Esophagus (tissue), 2 donors: ENCODE measurements at regions not wholly inside any gene's neighbourhood (a gene's known extent, or its start where the extent isn't known, plus 50 kb on each side); places are given as distances from the start of the nearest gene placed in this dataset.
"Not testable (repeated sequence)": the region's sequence is repeated elsewhere in the genome, so short reads cannot be mapped to it uniquely, and the experiment has no call there.

Experiments used
- H3K27ac ChIP-seq, 2 donors: one replicate each; pipeline ENCODE4 v1.5.1; 2013; ENCODE audit warnings: low read depth in 2 of 2, mild to moderate bottlenecking in 2 of 2, inconsistent platforms in 1 of 2, low read length in 1 of 2, moderate library complexity in 1 of 2
- H3K27me3 ChIP-seq, 2 donors: one replicate each; pipeline ENCODE4 v1.6.1; 2013; ENCODE audit warnings: low read length in 2 of 2, control low read depth in 1 of 2, mild to moderate bottlenecking in 1 of 2; ENCODE audit not compliant: insufficient read depth in 2 of 2, control insufficient read depth in 1 of 2
- H3K36me3 ChIP-seq, 2 donors: one replicate each; pipeline ENCODE4 v1.6.1; 2013; ENCODE audit warnings: low read length in 1 of 2; ENCODE audit not compliant: control insufficient read depth in 2 of 2, insufficient read depth in 2 of 2
- H3K4me1 ChIP-seq, 2 donors: one replicate each; pipeline ENCODE4 v1.6.1; 2013; ENCODE audit warnings: low read length in 1 of 2; ENCODE audit not compliant: control insufficient read depth in 2 of 2, insufficient read depth in 2 of 2
- H3K4me3 ChIP-seq, 2 donors: one replicate each; pipeline ENCODE4 v1.5.1; 2013; ENCODE audit warnings: low read length in 2 of 2, mild to moderate bottlenecking in 2 of 2, low read depth in 1 of 2, moderate library complexity in 1 of 2
- H3K9me3 ChIP-seq, 2 donors: one replicate each; pipeline ENCODE4 v1.6.1; 2013; ENCODE audit warnings: mild to moderate bottlenecking in 2 of 2, low read depth in 1 of 2, low read length in 1 of 2, moderate library complexity in 1 of 2; ENCODE audit not compliant: control insufficient read depth in 2 of 2, insufficient read depth in 1 of 2
- WGBS, 2 donors: extraction: QIAGEN DNeasy Blood & Tissue Kit; methylation state at CpG; one replicate each; pipeline ENCODE4 v1.1.7; 2013; 5-methylcytosine and 5-hydroxymethylcytosine counted together
- donor health status: healthy with polysubstance abuse.
- donor health status: Bipolar disorder and iron deficiency.

DNA sequence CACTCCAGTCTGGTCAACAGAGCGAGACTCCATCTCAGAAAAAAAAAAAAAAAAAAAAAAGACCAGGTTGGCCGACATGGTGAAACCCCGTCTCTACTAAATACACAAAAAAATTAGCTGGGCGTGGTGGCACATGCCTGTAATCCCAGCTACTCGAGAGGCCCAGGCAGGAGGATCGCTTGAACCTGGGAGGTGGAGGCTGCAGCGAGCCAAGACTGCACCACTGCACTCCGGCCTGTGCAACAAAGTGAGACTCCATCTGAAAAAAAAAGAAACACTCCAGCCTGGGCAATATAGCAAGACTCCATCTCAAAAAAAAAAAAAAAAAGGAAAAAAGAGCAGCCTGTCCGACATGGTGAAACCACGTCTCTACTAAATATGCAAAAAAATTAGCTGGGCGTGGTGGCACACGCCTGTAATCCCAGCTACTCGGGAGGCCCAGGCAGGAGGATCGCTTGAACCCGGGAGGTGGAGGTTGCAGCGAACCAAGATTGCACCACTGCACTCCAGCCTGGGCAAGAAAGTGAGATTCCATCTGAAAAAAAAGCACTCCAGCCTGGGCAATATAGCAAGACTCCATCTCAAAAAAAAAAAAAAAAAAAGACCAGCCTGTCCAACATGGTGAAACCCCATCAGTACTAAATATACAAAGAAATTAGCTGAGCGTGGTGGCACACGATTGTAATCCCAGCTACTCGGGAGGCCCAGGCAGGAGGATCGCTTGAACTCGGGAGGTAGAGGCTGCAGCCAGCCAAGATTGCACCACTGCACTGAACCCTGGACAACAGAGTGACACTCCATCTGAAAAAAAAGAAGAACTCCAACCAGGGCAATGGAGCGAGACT is 343.3 kb upstream of the PLGLB2 start:
- not testable (repeated sequence) for H3K4me1 ChIP-seq, H3K4me3 ChIP-seq, H3K9me3 ChIP-seq, H3K27ac ChIP-seq, H3K27me3 ChIP-seq, H3K36me3 ChIP-seq
- 91 to 95% methylated on average over 20 to 21 of the region's 22 CpGs for WGBS, 2 donors

- H3K4me3 ChIP-seq, H3K4me1 ChIP-seq, H3K27me3 ChIP-seq, H3K36me3 ChIP-seq, H3K27ac ChIP-seq, H3K9me3 ChIP-seq: not testable (repeated sequence)
- WGBS, 2 donors = 80 to 82% methylated on average over 3 of the region's 6 CpGs
Observed at GRCh38 chr2:87405531-87406216, 342.2 kb upstream of the PLGLB2 start.

DNA sequence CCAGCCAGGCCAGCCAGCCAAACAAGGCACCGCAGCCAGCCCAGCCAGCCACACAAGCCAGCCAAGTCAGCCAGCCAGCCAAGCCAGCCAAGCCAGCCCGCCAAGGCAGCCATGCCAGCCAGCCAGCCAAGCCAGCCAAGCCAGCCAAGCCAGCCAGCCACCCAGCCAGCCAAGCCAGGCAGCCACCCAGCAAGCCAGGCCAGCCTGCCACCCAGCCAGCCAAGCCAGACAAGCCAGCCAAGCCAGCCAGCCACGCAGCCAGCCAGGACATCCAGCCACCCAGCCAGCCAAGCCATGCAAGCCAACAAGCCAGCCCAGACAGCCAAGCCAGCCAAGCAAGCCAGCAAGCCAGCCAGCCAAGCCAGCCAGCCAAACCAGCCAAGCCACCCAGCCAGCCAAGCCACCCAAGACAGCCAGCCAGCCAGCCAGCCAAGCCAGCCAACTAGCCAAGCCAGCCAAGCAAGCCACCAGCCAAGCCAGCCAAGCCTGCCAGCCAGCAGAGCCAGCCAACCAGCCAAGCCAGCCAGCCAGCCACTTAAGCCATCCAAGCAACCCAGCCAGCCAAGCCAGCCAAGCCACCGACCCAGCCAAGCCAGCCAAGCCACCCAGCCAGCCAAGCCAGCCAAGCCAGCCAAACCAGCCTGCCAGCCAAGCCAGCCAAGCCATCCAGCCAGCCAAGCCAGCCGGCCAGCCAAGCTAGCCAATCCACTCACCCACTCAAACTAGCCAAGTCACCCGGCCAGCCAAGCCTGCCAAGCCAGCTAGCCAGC is 341.3 kb upstream of the PLGLB2 start:
- WGBS, 2 donors = 58 to 74% methylated on average over 4 to 5 of the region's 6 CpGs
- not testable (repeated sequence) for H3K4me1 ChIP-seq, H3K4me3 ChIP-seq, H3K9me3 ChIP-seq, H3K36me3 ChIP-seq, H3K27ac ChIP-seq, H3K27me3 ChIP-seq

DNA sequence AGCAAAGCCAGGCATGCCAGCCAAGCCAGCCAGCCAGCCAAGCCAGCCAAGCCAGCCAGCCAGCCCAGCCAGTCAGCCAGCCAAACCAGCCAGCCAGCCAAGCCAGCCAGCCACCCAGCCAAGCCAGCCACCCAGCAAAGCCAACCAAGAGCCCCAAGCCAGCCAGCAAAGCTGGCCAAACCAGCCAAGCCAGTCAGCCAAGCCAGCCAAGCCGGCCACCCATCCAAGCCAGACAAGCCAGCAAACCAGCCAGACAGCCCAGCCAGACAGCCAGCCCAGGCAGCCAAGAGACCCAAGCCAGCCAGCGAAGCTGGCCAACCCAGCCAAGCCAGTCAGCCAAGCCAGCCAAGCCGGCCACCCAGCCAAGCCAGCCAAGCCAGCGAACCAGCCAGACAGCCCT is 338.3 kb upstream of the PLGLB2 start:
- H3K27ac ChIP-seq, H3K36me3 ChIP-seq, H3K4me1 ChIP-seq, H3K9me3 ChIP-seq, H3K4me3 ChIP-seq, H3K27me3 ChIP-seq: not testable (repeated sequence)
- 72 to 73% methylated on average over 1 to 2 of the region's 4 CpGs for WGBS, 2 donors

- not testable (repeated sequence) for H3K4me1 ChIP-seq, H3K27me3 ChIP-seq, H3K4me3 ChIP-seq, H3K36me3 ChIP-seq, H3K27ac ChIP-seq
- WGBS, 2 donors = 78% methylated on average over 3 of the region's 3 CpGs
- H3K9me3 ChIP-seq = peaks cover 6 to 11% of the 10 kb centered on the region in 2 donors
Observed at GRCh38 chr2:87410371-87410770, 337.5 kb upstream of the PLGLB2 start.

DNA sequence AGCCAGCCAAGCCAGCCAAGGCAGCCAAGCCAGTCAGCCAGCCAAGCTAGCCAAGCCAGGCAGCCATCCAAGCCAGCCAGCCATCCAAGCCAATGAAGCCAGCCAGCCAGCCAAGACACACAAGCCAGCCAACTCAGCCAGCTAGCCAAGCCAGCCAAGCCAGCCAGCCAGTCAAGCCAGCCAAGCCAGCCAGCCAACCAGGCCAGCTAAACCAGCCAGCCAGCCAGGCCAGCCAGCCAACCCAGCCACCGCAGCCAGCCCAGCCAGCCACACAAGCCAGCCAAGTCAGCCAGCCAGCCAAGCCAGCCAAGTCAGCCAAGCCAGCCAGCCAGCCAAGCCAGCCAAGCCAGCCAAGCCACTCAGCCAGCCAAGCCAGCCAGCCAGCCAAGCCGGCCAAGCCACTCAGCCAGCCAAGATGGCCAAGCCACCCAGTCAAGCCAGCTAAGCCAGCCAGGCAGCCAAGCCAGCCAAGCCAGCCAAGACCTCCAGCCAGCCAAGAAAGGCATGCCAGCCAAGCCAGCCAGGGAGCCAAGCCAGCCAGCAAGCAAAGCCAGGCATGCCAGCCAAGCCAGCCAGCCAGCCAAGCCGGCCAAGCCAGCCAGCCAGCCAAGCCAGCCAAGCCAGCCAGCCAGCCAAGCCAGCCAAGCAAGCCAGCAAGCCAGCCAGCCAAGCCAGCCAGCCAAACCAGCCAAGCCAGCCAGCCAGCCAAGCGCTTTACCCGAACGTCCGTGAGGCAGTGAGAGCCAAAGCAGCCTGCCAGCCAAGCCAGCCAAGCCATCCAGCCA is 335.7 kb upstream of the PLGLB2 start:
- not testable (repeated sequence) for H3K27me3 ChIP-seq, H3K4me1 ChIP-seq, H3K4me3 ChIP-seq, H3K36me3 ChIP-seq, H3K27ac ChIP-seq
- WGBS, 2 donors = 61 to 74% methylated on average over 3 of the region's 7 CpGs
- peaks cover 7 to 11% of the 10 kb centered on the region in 2 donors for H3K9me3 ChIP-seq

- not testable (repeated sequence) for H3K36me3 ChIP-seq, H3K4me1 ChIP-seq, H3K4me3 ChIP-seq, H3K27me3 ChIP-seq, H3K27ac ChIP-seq
- 37 to 41% methylated on average over 1 of the region's 1 CpG for WGBS, 2 donors
- H3K9me3 ChIP-seq = peaks cover 11 to 18% of the 10 kb centered on the region in 2 donors
Observed at GRCh38 chr2:87414331-87414730, 333.6 kb upstream of the PLGLB2 start.

- H3K9me3 ChIP-seq = peaks cover 11 to 21% of the 10 kb centered on the region in 2 donors
- H3K4me3 ChIP-seq, H3K4me1 ChIP-seq, H3K27ac ChIP-seq, H3K27me3 ChIP-seq, H3K36me3 ChIP-seq: not testable (repeated sequence)
- WGBS, 2 donors = 70% methylated on average over 8 to 9 of the region's 10 CpGs
Observed at GRCh38 chr2:87414795-87415570, 332.9 kb upstream of the PLGLB2 start.
